NCI-H2171 (cell line): ENCODE measurements at regions not wholly inside any gene's neighbourhood (a gene's known extent, or its start where the extent isn't known, plus 50 kb on each side); places are given as distances from the start of the nearest gene placed in this dataset.

Experiments
- DNase-seq: peaks from one replicate; lab custom pipeline; 2025; lab: John Stamatoyannopoulos, UW

GRCh38 chr10:69740126-69740525 is 61.6 kb upstream of the COL13A1 start:
- no peak for DNase-seq

- DNase-seq = no peak
These were observed 60.5 kb upstream of the COL13A1 start for GRCh38 chr10:69741252-69741651.

DNA sequence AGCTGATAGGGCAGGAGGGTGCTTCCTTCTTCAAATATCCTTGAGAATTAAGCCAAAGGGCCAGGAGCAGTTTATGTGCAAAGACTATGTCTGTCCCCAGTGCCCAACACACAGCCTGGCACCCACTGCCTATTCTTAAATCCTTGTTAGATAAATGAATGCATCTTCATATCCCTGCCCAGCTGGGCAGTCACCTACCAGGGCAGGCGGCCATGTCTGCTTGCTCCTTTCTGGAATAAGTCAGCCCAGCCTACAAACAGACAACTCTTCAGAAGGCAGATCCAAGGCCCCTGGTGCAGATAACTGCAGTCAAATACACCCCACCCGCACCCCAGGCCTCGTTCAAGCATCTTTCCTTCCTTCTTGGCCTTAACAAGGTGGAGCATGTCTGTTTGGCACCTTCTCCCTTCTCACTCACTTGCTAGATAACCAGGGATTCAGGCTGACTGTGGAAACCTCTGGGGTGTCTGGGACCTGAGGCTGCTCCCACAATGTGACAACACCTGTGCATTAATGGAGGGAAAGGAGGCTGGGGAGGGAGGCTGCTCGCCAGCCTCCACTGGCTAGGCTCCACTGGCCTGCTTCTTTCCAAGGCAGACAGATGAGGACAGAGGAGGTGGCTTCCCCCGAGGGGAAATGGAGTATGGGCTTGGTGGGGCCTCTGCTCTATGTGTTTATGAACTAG is 59.9 kb upstream of the COL13A1 start:
- DNase-seq = no peak

- no peak for DNase-seq
These were observed 59.4 kb upstream of the COL13A1 start for GRCh38 chr10:69742356-69742695.

DNA sequence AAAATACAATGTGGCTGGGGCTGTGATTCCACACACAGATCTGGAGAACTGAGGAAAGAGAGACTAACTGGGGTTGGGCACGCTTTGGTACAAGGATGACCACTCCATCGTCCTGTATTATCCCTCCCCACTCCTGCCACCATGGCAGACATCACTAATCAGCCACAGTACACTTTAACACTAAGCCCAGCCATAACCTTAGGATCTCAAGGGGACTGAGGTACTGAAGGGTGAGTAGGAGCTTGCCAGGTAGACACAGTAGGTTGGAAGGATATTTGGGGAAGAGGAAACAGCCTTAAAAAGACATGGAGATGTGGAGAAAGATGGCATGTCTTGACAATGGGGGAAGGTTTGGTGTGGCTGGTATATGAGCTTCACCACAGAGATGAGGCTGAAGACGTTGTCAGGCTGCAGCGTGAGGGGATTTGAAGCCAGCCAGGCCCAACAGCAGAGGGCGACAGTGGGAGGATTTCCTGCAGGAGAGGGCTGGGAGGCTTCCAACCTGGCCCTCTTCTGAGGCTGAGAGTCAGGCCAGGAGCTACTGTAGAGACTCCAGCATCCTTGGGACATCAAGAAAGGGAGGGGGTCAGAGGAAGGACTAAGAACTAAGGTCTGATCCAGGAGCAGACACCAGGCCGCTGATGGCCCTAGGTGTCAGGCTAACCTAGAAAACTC is 58.6 kb upstream of the COL13A1 start:
- no peak for DNase-seq

DNA sequence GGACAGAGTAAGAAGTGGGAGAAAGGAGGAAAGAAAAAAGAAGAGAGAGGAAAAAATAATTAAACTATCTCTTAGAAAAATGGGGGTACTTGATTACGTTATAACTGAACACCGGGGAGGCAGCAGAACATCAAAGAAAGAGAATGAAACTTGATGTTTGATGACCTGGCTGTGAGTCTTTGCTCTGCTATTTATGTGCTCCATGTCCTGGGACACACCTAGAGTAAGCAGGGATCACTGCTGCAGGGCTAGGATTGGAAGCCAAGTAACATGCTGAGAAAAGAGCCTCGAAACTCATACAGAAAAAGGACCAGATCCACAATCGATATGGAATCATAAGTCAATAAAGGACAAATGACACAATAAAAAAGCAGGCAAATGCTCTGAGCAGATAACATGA is 56.7 kb upstream of the COL13A1 start:
- no peak for DNase-seq

- DNase-seq = no peak
These were observed 56.0 kb upstream of the COL13A1 start for GRCh38 chr10:69745698-69746097.

GRCh38 chr10:69747179-69747578 is 54.5 kb upstream of the COL13A1 start:
- no peak for DNase-seq

GRCh38 chr10:69748621-69749020 is 53.1 kb upstream of the COL13A1 start:
- DNase-seq = no peak

DNA sequence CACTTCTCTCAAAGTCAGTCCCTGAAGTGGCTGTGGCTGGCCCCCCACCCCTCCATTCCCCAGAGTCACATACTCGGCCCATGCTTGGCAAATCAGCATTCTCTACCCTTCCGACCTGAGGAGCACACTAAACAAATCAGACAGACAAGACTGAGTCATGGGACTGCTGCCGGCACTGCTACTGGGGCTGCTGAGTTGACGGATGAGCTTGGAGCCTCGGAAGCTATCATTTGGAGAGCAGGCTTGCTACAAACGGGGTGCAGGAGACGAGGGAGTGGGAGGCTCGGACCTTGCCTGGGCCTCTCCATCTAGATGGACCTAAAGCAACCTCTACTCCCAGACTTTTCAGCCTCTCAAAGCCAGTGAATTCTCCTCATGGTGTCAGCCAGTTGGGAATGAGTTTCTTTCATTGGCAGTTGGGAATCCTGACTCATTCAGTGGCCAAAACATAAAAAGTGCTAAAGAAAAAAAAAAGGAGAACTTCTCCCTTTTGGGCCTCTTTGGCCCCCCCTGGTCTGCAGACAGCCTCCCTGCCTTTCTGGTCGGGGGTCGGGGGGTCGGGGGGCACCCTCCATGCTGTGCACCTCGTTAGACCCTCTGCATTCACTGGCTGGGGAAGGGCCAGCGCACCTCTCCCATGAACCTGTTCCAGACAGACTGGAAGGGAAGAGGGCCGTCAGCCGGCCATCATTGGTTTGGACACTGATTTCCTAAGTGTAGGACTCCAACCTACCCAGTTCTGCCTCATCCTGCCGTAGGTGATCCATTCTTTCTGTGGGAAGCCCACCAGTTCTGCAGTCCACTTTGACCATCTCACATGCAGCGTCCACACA is 52.3 kb upstream of the COL13A1 start:
- no peak for DNase-seq

DNA sequence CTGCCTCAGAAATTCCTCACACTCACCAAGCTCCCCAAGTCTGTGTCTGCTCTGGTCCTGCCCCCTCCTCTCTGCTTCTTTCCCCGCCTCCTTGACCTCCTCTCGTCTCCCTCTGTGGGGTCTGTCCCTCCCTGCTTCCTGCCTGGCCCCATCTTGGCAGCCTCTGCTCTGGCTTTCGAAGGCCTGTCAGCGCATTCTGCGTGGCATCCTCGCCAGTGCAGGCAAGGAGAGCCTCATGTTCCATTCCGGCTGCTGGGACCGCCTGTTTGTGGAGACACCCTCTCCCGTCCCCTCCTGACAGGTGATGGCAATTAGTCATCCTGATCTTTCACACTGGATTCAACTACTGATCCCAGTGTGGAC is 51.7 kb upstream of the COL13A1 start:
- no peak for DNase-seq

GRCh38 chr10:69750725-69751124 is 51.0 kb upstream of the COL13A1 start:
- DNase-seq = no peak

GRCh38 chr10:69751214-69751613 is 50.5 kb upstream of the COL13A1 start:
- no peak for DNase-seq
